Left kidney (tissue), 1 donor: ENCODE measurements at regions not wholly inside any gene's neighbourhood (a gene's known extent, or its start where the extent isn't known, plus 50 kb on each side); places are given as distances from the start of the nearest gene placed in this dataset.

Experiments used
- DNase-seq: peaks from one replicate; pipeline ENCODE4 v3.0.0-alpha.2; 2013

GRCh38 chrX:17922303-17922702, 61.2 kb upstream of the RAI2 start:
- DNase-seq: no peak

GRCh38 chrX:17919896-17920446, 58.9 kb upstream of the RAI2 start:
- no peak for DNase-seq

DNA sequence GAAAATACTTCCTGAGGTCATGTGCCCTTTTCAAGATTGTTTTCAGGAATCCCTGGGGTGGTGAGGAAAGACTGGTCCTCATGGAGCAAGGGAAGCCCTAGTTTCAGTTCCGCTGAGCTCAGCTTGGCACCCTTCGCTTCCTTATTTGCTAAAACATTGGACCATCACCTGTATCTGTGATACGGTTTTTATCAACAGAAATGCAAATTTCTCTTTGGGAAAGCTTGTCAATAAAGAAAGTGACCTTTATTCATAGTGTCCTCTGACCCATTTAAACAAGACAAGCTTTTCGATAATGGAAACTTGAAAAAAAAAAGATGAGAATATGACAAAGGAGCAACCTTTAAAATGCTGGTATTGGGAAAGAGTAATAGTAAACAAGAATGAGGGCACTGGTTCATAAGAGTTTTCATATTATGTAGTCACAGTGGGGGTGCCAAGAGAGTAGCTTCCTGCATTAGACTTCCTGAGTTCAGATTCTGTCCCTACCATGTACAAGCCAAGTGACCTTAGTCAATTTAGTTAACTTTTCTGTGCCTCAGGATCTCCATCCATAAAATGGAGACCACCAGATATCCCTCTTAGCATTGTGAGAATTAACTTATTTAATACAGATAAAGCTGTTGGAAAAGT, 57.0 kb upstream of the RAI2 start:
- no peak for DNase-seq

DNA sequence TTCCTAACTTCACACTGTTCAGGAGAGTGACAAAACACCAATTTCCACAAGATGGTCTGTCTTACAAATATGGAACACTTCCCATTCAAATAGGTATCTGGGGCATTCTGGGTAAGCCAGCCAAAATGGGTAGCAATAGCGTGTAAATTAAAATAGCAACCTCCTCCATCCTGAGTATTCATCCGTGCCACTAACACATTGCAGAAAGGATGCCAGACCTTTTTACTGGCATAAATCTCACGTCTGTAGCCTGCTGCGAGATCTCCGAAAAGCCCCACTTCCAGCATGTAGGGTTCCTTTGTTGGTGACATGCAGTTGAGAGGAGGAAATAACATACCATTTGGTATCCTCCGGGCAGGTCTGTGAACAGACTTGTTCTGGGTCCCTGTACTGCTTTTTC, 52.7 kb upstream of the RAI2 start:
- DNase-seq: no peak
